ENCODE measurements at regions not wholly inside any gene's neighbourhood (a gene's known extent, or its start where the extent isn't known, plus 50 kb on each side); places are given as distances from the start of the nearest gene placed in this dataset.
A peak's percentile ranks its signal among the peaks of the same experiment; 100 is the strongest.

GRCh38 chr2:240304746-240305161, 130.7 kb upstream of the GPC1 start:
- Histone ChIP-seq H3K4me1 (replicated peaks in 1 of 2) (no peaks in the 10 kb centered on the region), H3K36me3 (replicated peaks in 1 of 2) (no peaks in the 10 kb centered on the region), H3K9me3 (replicated peaks in 1 of 3) (no peaks in the 10 kb centered on the region), H3K27me3 (no peaks in the 10 kb centered on the region), H3K27ac (no peak overlapping the region), H3K4me3 (no peak overlapping the region)
- WGBS, 4 donors = 81 to 90% (median 84%) methylated on average over 12 of the region's 12 CpGs
- intact Hi-C loops (cut with DNase I) = no loop called here
- TF ChIP-seq CTCF (IDR thresholded peaks at IDR 0.05) (no peak), POLR2A (IDR thresholded peaks at IDR 0.05) (no peak)
- DNase-seq = peak in 1 of 7 donors; percentile 17

GRCh38 chr2:240305369-240305962, 130.0 kb upstream of the GPC1 start:
- peak in 3 of 7 donors; percentile 16 to 41 (median 25) for DNase-seq
- no peak overlapping the region for H3K27ac ChIP-seq
- H3K36me3 ChIP-seq (replicated peaks in 1 of 2) = no peaks in the 10 kb centered on the region
- TF ChIP-seq CTCF (IDR thresholded peaks at IDR 0.05) = no peak
- no peaks in the 10 kb centered on the region for H3K9me3 ChIP-seq (replicated peaks in 1 of 3)
- H3K4me1 ChIP-seq (replicated peaks in 1 of 2) = no peaks in the 10 kb centered on the region
- H3K4me3 ChIP-seq = no peak overlapping the region
- H3K27me3 ChIP-seq = no peaks in the 10 kb centered on the region
- WGBS, 4 donors = 39 to 62% (median 57%) methylated on average over 20 of the region's 20 CpGs
- intact Hi-C loops (cut with DNase I) = no loop called here

GRCh38 chr2:240306185-240306584, 129.3 kb upstream of the GPC1 start:
- Histone ChIP-seq H3K4me3 (no peak overlapping the region), H3K9me3 (replicated peaks in 1 of 3) (no peaks in the 10 kb centered on the region), H3K36me3 (replicated peaks in 1 of 2) (no peaks in the 10 kb centered on the region), H3K27ac (no peak overlapping the region), H3K4me1 (replicated peaks in 1 of 2) (no peaks in the 10 kb centered on the region), H3K27me3 (no peaks in the 10 kb centered on the region)
- intact Hi-C loops (cut with DNase I) = no loop called here
- peak in 1 of 7 donors; percentile 9 for DNase-seq
- TF ChIP-seq CTCF (IDR thresholded peaks at IDR 0.05) = no peak
- TF ChIP-seq POLR2A (IDR thresholded peaks at IDR 0.05) = no peak
- WGBS, 4 donors = 94 to 96% (median 95%) methylated on average over 9 of the region's 9 CpGs

- intact Hi-C loops (cut with DNase I) = no loop called here
- no peak overlapping the region for H3K4me3 ChIP-seq
- H3K4me1 ChIP-seq (replicated peaks in 1 of 2) = no peaks in the 10 kb centered on the region
- DNase-seq = peak in 1 of 7 donors; percentile 48
- H3K9me3 ChIP-seq (replicated peaks in 1 of 3) = no peaks in the 10 kb centered on the region
- H3K27me3 ChIP-seq = no peaks in the 10 kb centered on the region
- WGBS, 4 donors = 84 to 90% (median 87%) methylated on average over 13 to 17 of the region's 17 CpGs
- H3K27ac ChIP-seq = no peak overlapping the region
- no peaks in the 10 kb centered on the region for H3K36me3 ChIP-seq (replicated peaks in 1 of 2)
- no peak for TF ChIP-seq CTCF (IDR thresholded peaks at IDR 0.05)
- no peak for TF ChIP-seq POLR2A (IDR thresholded peaks at IDR 0.05)
These were observed 127.3 kb upstream of the GPC1 start for GRCh38 chr2:240308111-240308651.
